ENCODE measurements at regions not wholly inside any gene's neighbourhood (a gene's known extent, or its start where the extent isn't known, plus 50 kb on each side); places are given as distances from the start of the nearest gene placed in this dataset.
"Not testable (repeated sequence)": the region's sequence is repeated elsewhere in the genome, so short reads cannot be mapped to it uniquely, and the experiment has no call there.

DNA sequence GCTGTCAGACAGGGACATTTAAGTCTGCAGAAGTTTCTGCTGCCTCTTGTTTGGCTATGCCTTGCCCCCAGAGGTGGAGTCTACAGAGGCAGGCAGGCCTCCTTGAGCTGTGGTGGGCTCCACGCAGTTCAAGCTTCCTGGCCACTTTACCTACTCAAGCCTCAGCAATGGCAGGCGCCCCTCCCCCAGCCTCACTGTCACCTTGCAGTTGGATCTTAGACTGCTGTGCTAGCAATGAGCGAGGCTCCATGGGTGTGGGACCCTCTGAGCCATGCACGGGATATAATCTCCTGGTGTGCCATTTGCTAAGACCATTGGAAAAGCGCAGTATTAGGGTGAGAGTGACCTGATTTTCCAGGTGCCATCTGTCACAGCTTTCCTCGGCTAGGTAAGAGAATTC, 542.7 kb upstream of the SEMA6A start:
- TF ChIP-seq, protein P1, sequence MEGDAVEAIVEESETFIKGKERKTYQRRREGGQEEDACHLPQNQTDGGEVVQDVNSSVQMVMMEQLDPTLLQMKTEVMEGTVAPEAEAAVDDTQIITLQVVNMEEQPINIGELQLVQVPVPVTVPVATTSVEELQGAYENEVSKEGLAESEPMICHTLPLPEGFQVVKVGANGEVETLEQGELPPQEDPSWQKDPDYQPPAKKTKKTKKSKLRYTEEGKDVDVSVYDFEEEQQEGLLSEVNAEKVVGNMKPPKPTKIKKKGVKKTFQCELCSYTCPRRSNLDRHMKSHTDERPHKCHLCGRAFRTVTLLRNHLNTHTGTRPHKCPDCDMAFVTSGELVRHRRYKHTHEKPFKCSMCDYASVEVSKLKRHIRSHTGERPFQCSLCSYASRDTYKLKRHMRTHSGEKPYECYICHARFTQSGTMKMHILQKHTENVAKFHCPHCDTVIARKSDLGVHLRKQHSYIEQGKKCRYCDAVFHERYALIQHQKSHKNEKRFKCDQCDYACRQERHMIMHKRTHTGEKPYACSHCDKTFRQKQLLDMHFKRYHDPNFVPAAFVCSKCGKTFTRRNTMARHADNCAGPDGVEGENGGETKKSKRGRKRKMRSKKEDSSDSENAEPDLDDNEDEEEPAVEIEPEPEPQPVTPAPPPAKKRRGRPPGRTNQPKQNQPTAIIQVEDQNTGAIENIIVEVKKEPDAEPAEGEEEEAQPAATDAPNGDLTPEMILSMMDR (IDR thresholded peaks at IDR 0.05) = not testable (repeated sequence)
- TF ChIP-seq ZFX (IDR thresholded peaks at IDR 0.05; ENCODE audit: borderline replicate concordance) = not testable (repeated sequence)

All from 22Rv1 (cell line).